Activated CD4-positive, alpha-beta T cell treated with anti-CD3 and anti-CD28 coated beads, Interleukin-2, Interleukin-6, amounts not matched to agents 100 ng/mL and 50 ng/mL, durations not matched to agents 16 hours and 8 hours (primary cell): ENCODE measurements at regions not wholly inside any gene's neighbourhood (a gene's known extent, or its start where the extent isn't known, plus 50 kb on each side); places are given as distances from the start of the nearest gene placed in this dataset.
"Not testable (repeated sequence)": the region's sequence is repeated elsewhere in the genome, so short reads cannot be mapped to it uniquely, and the experiment has no call there.

Experiments
- DNase-seq: peaks from one replicate; pipeline ENCODE4 v3.0.0-alpha.2; 2020

DNA sequence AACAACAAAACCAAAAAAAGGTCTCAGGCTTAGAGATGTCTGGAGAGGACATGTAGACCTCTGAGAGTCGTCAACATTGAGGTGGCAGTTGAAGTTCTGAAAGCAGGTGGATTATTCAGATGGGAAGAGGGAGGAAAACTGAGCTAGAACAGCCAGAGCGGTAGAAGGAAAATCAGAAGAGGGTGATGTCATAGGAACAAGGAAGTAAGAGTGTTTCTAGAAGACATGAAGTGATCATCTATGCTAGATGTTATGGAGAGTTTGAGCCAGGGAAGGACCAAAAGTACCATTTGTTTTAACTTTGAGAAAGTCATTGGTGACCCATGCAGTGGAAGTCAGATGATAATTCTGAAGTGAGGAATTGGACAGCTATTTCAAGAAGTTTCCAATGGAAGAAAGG lies 316.2 kb upstream of the RGS6 start:
- no peak for DNase-seq

DNA sequence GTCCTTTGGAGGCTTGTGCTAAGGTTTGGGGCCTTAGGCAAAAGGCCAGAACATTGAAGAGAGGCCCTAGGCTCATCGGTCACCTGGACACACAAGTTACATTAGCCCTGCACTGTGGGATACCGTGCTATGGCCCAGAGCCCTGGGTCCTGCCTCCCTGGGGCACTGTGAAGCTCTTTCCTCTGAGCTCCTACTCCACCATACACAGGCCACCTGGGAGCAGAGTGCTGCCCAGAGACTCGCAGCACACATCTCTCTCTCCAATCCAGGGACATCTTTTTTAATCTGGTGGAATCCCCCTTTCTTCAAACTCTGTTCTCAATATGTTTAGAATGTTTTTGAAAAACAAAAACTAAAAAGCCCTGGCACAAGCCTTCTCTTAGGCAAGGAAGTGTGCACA lies 314.2 kb upstream of the RGS6 start:
- no peak for DNase-seq

DNA sequence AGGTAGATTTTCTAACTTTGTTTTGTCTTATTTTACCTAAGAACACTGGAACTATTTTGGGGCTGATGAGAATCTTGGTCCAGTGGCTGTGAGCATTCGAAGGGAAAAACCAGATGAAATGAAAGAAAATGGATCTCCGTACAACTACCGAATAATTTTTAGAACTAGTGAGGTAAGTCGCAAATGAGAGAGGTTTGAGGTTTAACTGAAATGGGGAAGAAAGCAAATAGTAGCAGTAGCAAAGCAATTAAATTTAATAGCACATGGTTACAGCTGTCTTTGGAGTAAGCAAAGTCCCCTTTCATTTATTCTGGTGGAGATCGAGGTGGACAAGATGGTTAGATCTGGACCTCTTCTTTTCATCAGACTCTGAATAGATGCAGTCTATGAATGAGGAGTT lies 313.5 kb upstream of the RGS6 start:
- DNase-seq: no peak

DNA sequence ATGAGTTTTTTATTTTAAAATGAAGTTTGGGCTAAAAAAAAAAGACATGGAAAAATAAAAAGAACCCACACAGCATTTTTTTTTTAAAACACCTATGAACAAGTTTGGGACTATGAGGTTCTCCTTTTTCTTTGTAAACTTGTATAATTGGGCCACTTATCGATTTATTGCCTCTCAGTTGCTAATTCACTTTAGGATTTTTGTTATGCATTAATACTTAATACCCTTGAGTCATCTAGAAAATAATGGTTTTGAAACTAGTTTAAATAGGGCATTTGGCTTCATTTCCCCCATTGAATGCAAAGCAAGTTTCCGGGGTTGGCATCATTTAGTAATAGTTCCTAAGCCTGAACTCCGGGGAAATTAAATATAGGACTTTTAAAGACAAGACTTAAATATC lies 312.8 kb upstream of the RGS6 start:
- DNase-seq: no peak

DNA sequence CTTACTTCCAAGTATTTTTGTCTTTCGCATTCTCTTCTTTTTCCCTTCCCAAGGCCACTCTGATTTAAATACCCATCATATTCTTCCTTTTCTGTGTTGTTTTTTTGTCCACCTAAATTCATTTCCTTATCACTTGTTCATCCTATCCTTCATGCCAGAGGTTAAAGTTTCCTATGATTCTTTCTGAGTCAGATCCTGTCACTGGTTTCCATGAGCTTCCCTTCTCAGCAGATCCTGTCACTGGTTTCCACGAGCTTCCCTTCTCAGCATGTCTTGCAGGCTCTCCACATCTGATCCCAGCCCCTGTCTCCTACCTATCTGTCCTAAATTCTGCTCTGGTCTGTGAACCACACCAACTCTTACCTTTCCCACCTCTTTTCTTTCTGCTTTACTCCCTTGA lies 311.8 kb upstream of the RGS6 start:
- DNase-seq: no peak

DNA sequence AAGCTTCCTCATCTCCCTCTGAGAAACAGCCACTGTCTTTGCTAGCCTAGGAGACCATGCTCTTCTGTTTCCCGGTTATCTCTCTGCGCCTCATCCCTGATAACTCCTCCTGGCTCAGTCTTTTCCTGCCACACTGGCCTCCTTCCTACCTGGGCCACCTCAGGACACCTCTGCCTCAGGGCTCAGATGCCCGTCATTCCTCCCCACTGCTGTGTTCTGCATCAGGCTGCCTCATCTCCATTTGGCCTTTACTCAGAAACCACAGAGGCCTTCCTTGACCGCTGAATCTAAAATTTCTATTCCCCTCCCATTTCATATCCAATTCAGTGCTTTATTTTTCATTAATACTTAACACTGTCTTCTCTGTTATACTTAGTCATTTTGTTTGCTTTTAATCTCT lies 311.0 kb upstream of the RGS6 start:
- no peak for DNase-seq

DNA sequence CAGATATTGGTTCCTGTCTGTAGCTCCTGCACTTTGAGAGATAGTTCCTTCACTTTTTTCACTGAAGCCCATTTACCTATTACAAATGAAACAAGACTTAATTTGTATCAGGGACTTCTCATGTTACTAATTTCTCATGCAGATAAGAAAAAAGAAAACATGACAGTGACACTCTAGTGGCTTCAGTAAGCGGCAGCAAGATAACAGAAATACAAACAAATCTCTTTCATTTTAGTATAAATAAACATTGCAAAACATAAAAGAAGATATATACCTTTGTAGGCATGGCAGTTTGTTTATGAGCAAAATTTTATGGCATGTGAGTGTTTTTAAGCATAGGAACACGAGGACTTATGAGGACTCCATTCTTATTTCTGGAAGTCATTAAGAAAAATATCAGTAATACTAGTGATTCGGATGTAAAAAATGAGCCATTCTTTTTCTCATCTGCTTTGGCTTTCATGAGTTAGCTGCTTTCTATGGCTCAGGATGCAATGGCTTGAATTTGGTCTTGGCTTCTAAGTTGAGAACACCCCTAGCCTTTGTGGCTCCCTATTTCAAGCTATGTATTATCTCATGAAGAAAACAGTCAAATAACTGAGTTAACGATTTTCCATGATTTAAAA lies 310.1 kb upstream of the RGS6 start:
- DNase-seq: no peak

DNA sequence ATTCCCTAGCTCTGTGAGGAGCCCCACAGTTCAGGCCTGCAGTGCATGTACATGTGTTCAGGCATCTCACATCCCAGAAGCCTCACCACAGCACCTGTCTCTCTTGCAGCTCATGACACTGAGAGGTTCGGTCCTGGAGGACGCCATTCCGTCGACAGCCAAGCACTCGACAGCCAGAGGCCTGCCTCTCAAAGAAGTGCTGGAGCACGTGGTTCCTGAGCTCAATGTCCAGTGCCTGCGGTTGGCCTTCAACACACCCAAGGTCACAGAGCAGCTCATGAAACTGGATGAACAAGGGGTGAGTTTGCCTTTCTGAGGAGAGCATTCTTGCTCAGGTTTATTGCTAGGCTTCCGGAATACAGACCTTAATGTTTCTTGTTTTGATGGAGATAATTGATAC lies 308.3 kb upstream of the RGS6 start:
- no peak for DNase-seq

DNA sequence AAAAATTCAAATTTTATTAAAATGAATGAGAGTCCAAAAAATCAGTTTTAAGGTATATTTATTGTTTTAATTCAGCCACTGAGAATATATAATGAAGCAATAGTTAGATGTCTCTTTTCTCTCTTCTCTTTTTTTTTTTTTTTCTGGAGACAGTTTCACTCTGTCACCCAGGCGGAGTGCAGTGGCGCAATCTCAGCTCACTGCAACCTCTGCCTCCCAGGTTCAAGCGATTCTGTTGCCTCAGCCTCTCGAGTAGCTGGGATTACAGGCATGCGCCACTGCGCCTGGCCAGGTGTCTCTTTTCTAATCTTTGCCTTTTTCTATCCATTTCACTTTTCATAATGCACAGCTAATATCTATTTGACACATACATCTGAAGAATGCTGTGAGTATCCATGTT lies 307.1 kb upstream of the RGS6 start:
- no peak for DNase-seq

DNA sequence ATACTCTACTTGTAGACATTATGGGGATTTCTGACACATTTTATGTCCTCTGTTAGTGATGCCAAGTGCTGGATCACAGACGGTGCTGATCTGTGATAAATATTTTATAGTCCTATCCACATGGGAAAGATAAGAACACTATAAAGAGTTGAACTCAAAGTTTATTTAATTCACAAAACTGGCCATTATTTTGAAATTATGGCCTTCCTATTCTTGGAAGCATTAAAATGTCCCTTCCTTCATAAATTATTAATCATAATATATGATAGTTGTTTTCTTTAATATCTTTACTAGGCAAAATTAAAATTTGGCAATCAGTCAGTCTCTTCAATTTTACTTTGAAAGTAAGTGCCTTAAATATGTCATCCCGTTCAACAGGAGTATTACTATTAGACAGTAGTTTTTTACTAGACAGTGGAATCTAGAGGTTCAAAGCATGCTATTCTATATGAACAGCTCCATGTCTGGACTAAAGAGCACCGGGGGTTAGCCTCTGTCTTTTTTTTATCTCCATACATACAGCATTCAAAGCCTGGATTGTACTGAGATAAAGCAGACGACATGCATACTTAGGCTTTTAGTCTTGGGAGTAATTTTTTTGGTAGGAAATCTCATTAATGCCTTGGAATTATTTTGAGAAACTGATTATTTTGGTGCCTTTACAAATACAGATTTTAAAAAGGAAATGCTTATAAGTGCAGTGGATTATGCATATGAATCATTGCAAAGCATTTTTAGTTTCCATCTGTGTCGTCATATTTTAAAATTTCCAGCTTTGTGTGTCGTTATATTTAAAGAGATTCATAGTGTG lies 306.1 kb upstream of the RGS6 start:
- no peak for DNase-seq

DNA sequence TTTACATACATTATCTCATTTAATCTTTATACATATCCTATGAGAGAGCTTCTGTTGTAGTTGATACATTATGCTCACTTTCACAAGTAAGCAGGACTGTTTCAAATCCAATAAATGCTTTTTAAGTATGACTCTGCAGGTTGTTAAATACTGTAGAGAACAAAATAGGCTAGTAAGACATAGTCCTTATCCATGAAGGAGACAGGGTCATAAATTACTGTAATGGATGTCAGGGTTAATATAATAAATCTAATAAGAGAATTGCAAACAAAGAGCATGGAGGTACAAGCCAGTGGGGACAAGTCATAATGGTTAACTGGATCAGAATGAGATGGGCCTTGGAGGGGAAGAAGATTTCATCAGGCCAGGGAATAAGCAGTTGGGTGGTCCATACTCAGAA lies 303.8 kb upstream of the RGS6 start:
- DNase-seq: no peak

DNA sequence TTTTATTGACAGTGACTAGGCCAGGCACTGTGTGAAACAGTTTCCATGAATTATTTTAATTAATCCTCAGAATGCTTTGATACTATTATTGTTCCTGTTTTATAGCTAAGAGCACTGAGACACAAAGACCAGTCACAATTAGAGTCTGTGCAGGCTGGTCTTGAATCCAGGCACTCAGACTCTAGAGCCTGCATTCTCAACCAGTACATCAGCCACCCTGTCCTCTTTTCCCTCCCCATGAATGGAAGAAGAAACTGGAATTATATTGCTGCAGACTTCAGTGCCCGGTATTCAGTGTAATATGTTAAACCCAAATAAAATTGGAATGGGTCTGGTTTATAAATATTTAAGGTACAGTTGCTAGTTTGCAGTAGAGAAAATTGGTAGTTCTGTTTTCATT lies 303.0 kb upstream of the RGS6 start:
- DNase-seq: no peak

DNA sequence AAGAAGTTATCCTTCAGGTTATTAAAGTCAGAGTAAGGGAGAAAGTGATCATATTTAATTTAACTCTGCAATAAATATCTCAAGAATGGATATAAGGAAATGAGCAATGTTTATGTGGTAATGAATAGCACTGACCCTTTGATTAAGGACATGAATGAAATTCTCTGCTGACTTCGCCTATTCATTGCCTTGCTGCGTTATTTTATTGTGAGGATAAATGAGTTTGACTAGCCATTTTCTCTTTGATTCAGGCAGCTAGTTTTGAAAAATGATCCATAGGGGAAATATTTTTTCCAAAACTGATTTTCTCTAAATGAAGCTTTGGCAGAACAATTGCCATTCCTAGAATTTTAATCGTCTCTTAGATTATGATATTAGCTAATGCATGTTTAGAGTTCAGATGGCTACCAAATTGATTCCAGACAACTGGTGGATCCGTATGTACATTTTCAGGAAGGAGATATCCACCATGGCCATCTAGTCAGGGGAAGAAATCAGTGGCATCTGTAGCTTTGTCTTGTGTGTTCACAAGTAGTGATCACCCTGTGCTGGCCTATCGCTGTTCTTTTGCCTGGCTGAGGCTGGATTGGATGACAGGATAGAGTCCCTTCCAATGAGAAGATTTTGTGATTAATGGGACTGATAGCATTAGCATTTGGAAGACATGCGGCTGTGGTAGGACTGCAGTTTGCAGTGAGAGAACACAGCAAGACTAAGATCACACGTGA lies 302.3 kb upstream of the RGS6 start:
- no peak for DNase-seq

DNA sequence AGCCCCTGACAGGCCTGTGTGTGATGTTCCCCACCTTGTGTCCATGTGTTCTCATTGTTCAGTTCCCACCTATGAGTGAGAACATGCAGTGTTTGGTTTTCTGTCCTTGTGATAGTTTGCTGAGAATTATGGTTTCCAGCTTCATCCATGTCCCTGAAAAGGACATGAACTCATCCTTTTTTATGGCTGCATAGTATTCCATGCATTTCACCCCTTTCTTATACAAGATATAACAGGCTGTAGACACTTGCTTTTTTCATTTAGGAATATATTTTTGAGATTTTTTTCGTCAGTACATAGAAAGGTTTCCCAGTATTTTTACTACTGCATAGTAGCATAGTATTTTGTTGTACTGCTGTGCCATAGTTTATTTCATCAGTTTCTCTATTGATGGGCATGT lies 301.2 kb upstream of the RGS6 start:
- DNase-seq: not testable (repeated sequence)

DNA sequence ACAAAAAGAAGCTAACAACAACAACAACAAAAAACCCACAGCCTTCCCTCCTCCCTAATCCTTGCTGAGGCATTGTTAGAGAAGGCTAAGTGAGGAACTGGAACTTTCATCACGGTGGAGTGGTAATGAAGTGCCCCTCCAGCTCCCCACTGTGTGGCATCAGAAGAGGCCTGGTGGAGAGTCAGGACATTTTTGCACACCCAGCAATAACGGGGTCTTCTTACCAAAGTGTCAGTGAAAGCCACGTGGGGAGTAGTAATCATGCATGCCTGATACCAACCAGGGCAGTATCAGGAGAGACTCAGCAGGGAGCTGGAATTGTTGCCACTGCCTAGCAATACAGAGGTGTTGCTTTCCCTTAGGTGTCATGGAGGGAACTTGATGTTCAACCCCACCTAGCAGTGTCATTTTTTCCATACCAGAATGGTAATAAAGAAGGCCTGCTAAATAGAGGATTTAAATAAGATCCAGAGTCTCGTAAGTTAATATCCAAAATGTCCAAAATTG lies 299.7 kb upstream of the RGS6 start:
- DNase-seq: no peak

DNA sequence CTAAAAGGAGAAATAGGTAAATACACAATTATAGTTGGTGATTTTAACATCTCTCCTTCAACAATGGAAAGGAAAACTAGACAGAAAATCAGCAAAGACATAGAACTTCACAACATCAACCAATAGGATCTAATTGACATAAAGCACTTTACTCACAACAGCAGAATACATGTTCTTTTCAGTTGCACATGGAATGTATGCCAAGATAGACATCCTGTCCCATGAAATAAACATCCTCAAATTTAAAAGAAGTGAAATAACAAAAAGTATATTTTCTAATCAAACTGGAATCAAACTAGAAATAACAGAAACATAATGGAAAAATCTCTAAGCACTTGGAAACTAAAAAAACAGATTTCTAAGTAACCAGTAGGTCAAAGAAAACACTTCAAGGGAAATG lies 296.2 kb upstream of the RGS6 start:
- DNase-seq: no peak

DNA sequence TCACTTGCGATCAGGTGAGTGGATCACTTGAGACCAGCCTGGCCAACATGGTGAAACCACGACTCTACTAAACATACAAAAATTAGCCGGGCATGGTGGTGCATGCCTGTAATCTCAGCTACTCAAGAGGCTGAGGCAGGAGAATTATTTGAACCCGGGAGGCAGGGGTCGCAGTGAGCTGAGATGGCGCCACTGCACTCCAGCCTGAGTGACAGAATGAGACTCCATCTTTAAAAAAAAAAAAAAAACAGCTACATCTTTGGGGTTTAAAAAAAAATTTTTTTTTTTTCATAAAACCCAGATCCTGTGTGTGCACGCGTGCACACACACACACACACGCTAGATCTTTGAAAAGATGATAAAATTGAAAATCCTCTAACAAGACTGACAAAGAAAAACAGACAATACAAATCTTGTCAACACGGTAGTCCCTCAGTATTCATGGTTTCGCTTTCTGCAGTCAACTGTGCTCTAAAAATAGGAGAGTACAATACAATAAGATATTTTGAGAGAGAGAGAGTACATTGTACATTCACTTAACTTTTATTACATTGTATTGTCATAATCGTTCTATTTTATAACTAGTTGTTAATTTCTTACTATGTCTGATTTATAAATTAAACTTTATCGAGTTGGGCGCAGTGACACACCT lies 295.3 kb upstream of the RGS6 start:
- no peak for DNase-seq

DNA sequence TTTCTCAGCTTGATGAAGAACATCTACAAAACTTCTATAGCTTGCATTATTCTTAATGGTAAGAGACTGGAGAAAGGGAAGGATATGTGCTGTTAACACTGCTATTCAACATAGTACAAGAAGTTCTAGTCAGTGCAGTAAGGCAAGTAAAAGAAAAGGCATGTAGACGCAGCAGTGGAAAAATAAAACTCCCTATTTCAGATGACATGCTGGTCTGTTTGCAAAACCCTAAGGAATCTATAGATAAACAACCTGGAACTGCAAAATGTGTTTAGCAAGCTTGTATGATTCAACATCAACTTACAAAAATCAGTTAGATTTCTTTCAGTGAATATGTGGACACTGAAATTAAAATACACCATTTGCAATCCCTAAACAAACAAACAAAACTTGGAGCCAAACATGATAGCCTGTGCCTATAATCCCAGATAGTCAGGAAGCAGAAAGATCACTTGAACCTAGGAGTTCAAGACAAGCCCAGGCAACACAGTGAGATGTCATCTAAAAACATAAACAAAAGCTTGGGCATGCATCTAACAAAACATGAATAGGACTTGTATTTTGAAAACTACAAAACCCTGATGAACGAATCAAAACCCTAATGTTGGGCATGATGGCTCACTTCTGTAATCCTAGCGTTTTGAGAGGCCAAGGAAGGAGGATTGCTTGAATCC lies 293.6 kb upstream of the RGS6 start:
- no peak for DNase-seq

DNA sequence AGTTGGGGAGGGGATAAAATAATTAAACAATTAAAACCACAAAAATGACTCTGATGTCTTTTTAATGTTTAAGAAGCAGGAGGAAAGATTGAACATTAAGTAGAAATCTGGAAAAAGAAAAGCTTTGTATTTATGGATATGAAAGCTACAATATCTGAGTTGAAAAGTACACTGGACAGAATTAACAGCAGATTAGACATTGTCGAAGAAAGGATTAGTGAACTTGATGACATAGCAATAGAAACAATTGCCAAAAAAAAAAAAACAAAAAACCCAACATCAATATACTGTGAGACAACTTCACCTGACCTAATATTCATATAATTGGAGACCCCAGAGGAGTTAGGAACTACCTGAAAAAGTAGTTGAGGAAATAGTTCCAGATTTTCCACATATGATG lies 289.5 kb upstream of the RGS6 start:
- no peak for DNase-seq

DNA sequence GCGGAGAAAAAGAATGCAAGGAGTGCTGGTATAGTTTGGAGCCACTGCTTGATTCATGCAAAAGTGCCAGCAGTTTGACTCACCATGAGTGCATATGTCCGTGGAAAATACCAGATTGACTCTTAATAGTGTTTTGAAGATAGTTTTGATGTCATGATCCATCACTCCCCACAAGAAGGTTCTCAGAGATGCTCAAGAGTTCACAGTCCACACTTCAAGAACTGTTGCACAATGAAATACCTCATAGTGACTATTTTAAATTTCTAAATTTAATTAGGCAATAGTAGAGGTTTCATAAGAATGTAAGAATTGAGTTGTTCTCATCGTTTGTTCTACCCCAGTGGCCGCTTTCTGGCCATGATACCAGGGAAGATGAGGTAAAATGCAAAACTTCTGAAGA lies 286.6 kb upstream of the RGS6 start:
- no peak for DNase-seq

DNA sequence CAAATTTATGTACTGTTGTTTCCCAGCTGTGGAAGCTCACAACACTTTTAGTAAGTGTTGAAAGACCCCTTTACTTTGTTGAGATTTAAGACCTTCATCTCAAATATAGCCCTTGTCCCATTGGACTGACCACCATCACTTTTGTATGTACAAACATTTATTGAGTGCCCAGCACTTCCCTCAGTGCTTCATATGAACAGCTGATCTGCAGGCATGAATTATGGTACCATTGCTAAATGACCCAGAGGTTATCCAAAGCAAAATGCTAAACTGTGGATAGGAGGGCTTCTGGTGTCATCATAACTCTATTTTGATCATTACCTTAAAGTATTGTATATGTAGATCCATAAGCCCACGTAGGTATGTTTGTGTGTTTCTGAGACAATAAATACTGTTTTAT lies 285.7 kb upstream of the RGS6 start:
- DNase-seq: no peak

DNA sequence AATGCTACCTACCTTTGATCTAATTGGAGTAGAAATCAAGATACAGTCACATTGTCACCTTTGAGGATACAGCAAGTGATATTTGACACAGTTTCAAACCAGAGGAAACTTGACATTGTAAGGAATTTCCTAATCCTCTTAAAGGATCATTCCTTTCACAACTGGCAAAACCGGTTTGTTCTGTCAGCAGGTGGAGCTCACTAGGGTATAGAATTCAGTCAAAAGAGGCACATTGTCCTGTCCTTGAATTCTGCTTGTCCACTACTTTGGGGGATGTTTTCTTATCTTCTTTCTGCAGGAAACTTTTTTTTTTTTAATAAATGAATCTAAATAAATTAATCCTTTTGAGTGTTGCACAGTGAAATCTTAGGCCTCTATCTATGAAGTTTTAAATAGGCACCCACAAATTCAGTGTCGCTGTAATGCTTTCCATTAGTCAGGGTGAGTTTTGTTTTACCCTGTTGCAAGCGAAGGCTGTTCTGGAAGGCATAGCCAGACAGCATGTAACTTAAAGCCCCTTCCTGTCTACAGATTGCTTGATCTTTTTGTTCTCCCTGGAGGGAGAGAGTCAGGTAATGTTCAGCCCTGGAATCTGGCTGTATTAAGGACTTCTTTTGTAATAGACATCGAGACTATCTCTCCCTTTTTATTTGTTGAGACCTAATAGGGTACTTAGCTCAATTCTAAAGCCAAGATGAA lies 285.0 kb upstream of the RGS6 start:
- no peak for DNase-seq
